ENCODE measurements at regions not wholly inside any gene's neighbourhood (a gene's known extent, or its start where the extent isn't known, plus 50 kb on each side); places are given as distances from the start of the nearest gene placed in this dataset.
A peak's percentile ranks its signal among the peaks of the same experiment; 100 is the strongest.

- no peak for TF ChIP-seq ZBTB46 (CRISPR knock-in tag; IDR thresholded peaks at IDR 0.05; ENCODE audit: borderline replicate concordance)
- TF ChIP-seq POGK (CRISPR knock-in tag; conservative IDR thresholded peaks at IDR 0.05) = peak; percentile 97
- TF ChIP-seq ZNF569 (CRISPR knock-in tag; IDR thresholded peaks at IDR 0.05; ENCODE audit: borderline replicate concordance) = peak; percentile 78; the same call in 1 of the 2 replicates
- peak; percentile 96 for TF ChIP-seq ZNF543 (CRISPR knock-in tag; IDR thresholded peaks at IDR 0.05)
- no peak for TF ChIP-seq ZNF883 (CRISPR knock-in tag; IDR thresholded peaks at IDR 0.05; ENCODE audit: not compliant biosample characterization)
- TF ChIP-seq ZNF121 (CRISPR knock-in tag; IDR thresholded peaks at IDR 0.05) = peak; percentile 68; the same call in 1 of the 2 replicates
- TF ChIP-seq ETV5 (CRISPR knock-in tag; IDR thresholded peaks at IDR 0.05; ENCODE audit: borderline replicate concordance) = peak; percentile 87
- TF ChIP-seq SNAPC2 (CRISPR knock-in tag; IDR thresholded peaks at IDR 0.05) = peak; percentile 92; the same call in 1 of the 2 replicates
- no peak for TF ChIP-seq ZNF512 (CRISPR knock-in tag; IDR thresholded peaks at IDR 0.05)
- TF ChIP-seq SP4 (CRISPR knock-in tag; IDR thresholded peaks at IDR 0.05) = peak; percentile 92
- no peak; the same call in 1 of the 2 replicates for TF ChIP-seq NFE2L1 (CRISPR knock-in tag; IDR thresholded peaks at IDR 0.05; ENCODE audit: borderline replicate concordance)
- TF ChIP-seq ZBTB7A (CRISPR knock-in tag; IDR thresholded peaks at IDR 0.05) = peak; percentile 98
- peak; percentile 100 for TF ChIP-seq HMG20A (CRISPR knock-in tag; IDR thresholded peaks at IDR 0.05; ENCODE audit: borderline replicate concordance)
- peak; percentile 49; the same call in 1 of the 2 replicates for TF ChIP-seq ZFP90 (CRISPR knock-in tag; IDR thresholded peaks at IDR 0.05; ENCODE audit: borderline replicate concordance)
- TF ChIP-seq POLR2AphosphoS5 (IDR thresholded peaks at IDR 0.05; ENCODE audit: low read depth, low read length) = peak; percentile 41; the same call in 1 of the 2 replicates
- TF ChIP-seq ZNF782 (CRISPR knock-in tag; IDR thresholded peaks at IDR 0.05; ENCODE audit: borderline replicate concordance) = peak; percentile 98
- TF ChIP-seq ZNF205 (CRISPR knock-in tag; IDR thresholded peaks at IDR 0.05) = peak; percentile 97
- TF ChIP-seq, protein P1, sequence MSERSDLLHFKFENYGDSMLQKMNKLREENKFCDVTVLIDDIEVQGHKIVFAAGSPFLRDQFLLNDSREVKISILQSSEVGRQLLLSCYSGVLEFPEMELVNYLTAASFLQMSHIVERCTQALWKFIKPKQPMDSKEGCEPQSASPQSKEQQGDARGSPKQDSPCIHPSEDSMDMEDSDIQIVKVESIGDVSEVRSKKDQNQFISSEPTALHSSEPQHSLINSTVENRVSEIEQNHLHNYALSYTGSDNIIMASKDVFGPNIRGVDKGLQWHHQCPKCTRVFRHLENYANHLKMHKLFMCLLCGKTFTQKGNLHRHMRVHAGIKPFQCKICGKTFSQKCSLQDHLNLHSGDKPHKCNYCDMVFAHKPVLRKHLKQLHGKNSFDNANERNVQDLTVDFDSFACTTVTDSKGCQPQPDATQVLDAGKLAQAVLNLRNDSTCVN (CRISPR knock-in tag; IDR thresholded peaks at IDR 0.05; ENCODE audit: borderline replicate concordance) = peak; percentile 91
- peak; percentile 100 for TF ChIP-seq FOXA3 (CRISPR knock-in tag; IDR thresholded peaks at IDR 0.05)
- TF ChIP-seq RCOR2 (CRISPR knock-in tag; IDR thresholded peaks at IDR 0.05) = peak; percentile 98
- TF ChIP-seq NR2C2 (CRISPR knock-in tag; IDR thresholded peaks at IDR 0.05; ENCODE audit: borderline replicate concordance) = peak; percentile 97
- no peak for TF ChIP-seq ZNF282 (IDR thresholded peaks at IDR 0.05; ENCODE audit: partially characterized antibody)
- TF ChIP-seq SSRP1 (CRISPR knock-in tag; IDR thresholded peaks at IDR 0.05) = peak; percentile 92
- TF ChIP-seq SETDB1 (CRISPR knock-in tag; IDR thresholded peaks at IDR 0.05; ENCODE audit: borderline replicate concordance) = no peak
Observed at GRCh38 chr16:85307552-85308364, 195.5 kb upstream of the CIBAR2 start (continued).
